ENCODE measurements at regions not wholly inside any gene's neighbourhood (a gene's known extent, or its start where the extent isn't known, plus 50 kb on each side); places are given as distances from the start of the nearest gene placed in this dataset.

GRCh38 chr3:157815739-157816138 lies 290.5 kb downstream of the SHOX2 start:
- no peak overlapping the region for H2BK20ac ChIP-seq (ENCODE audit: low read length)
- H3K14ac ChIP-seq (ENCODE audit: insufficient read length): no peak overlapping the region
- H3K27ac ChIP-seq (ENCODE audit: low read depth, low read length): no peak overlapping the region
- no peak overlapping the region for H2BK120ac ChIP-seq (replicated peaks; ENCODE audit: low read depth, low read length)
- no peak overlapping the region for H4K91ac ChIP-seq (replicated peaks; ENCODE audit: insufficient read length, low read length)
- H3K4ac ChIP-seq (replicated peaks; ENCODE audit: insufficient read length, low read depth, low read length): no peak overlapping the region
- ChIA-PET POLR2A (ENCODE audit: partially characterized antibody) (no interaction called here), CTCF (ENCODE audit: partially characterized antibody) (interaction anchor here (0.7 to 1.1 kb wide), 3 partner anchors 209 to 283 kb away, joined by 3 to 4 read pairs (median 3); no protein-coding TSS in a partner anchor)
- H2BK12ac ChIP-seq (ENCODE audit: low read depth, low read length): no peak overlapping the region
- no peak overlapping the region for H2AK5ac ChIP-seq (ENCODE audit: low read depth, low read length)
- H3K36me3 ChIP-seq (ENCODE audit: control insufficient read depth in 2 of 4, insufficient read depth in 4 of 4, low read length in 3 of 4): no peaks in the 10 kb centered on the region
- no peaks in the 10 kb centered on the region for H3K9me3 ChIP-seq (ENCODE audit: insufficient read depth in 2 of 2, low read depth in 1 of 2, low read length in 1 of 2)
- no peak overlapping the region for H2BK15ac ChIP-seq (ENCODE audit: low read length)
- TF ChIP-seq FOSL1 (IDR thresholded peaks at IDR 0.05; ENCODE audit: insufficient read depth, low read depth, low read length) (no peak), USF2 (IDR thresholded peaks at IDR 0.05; ENCODE audit: low read length) (no peak), PHF8 (conservative IDR thresholded peaks at IDR 0.05; ENCODE audit: low read depth, low read length) (no peak), HDAC2 (IDR thresholded peaks at IDR 0.05; ENCODE audit: borderline replicate concordance in 1 of 2, low read depth in 2 of 2, low read length in 2 of 2) (no peak), SP1 (IDR thresholded peaks at IDR 0.05; ENCODE audit: low read depth, low read length) (no peak), GTF2F1 (IDR thresholded peaks at IDR 0.05; ENCODE audit: borderline replicate concordance, low read depth, low read length) (no peak)
- H3K4me2 ChIP-seq (ENCODE audit: insufficient read depth in 1 of 2, low read depth in 2 of 2, low read length in 2 of 2): no peak overlapping the region
- no peaks in the 10 kb centered on the region for H3K27me3 ChIP-seq (replicated peaks in 1 of 4; ENCODE audit: control insufficient read depth in 3 of 4, extremely low read depth in 1 of 4, insufficient read depth in 3 of 4, low read length in 3 of 4)
- no peak overlapping the region for H3K4me3 ChIP-seq (ENCODE audit: extremely low read depth in 1 of 4, insufficient read depth in 2 of 4, low read depth in 3 of 4, low read length in 4 of 4)
- no peak overlapping the region for H2BK5ac ChIP-seq (ENCODE audit: low read depth, low read length)
- FAIRE-seq: no peak
- no peak for DNase-seq (ENCODE audit: low read depth in 1 of 2, low spot score in 2 of 2)
- no peak overlapping the region for H3K9ac ChIP-seq (replicated peaks in 1 of 4; ENCODE audit: extremely low read depth in 1 of 4, low read depth in 3 of 4, low read length in 3 of 4)
- H4K8ac ChIP-seq (ENCODE audit: extremely low read depth, insufficient read depth, low read length): no peak overlapping the region
- no peak overlapping the region for H3K23ac ChIP-seq (ENCODE audit: insufficient read length)
- 89% methylated on average over 3 of the region's 3 CpGs; no CpG with 5 or more reads in 1 of the 2 experiments for WGBS, 2 experiments (ENCODE audit: extremely low coverage in 1 of 2, insufficient coverage in 1 of 2, insufficient read length in 1 of 2, insufficient replicate concordance in 2 of 2, low coverage in 1 of 2, low lambda C conversion rate in 2 of 2, missing lambda C conversion rate in 1 of 2)
- no peak overlapping the region for H4K5ac ChIP-seq (ENCODE audit: insufficient read length, low read depth, low read length)
- no peaks in the 10 kb centered on the region; a peak in 1 of 7 replicates for H3K4me1 ChIP-seq (replicated peaks in 1 of 4; ENCODE audit: control insufficient read depth in 3 of 4, insufficient read depth in 4 of 4, low read length in 3 of 4)
- H3K23me2 ChIP-seq (ENCODE audit: low read depth, low read length): no peaks in the 10 kb centered on the region
- 0 out of 2 replicates have a peak overlapping the region, but pooled peaks have one; percentile 1 for H2AFZ ChIP-seq (ENCODE audit: low read length)
- no peak overlapping the region for H3K56ac ChIP-seq (replicated peaks; ENCODE audit: insufficient read length, low read depth, low read length)
- H3K79me2 ChIP-seq (ENCODE audit: control insufficient read depth in 1 of 2, insufficient read depth in 2 of 2, low read length in 2 of 2): no peaks in the 10 kb centered on the region
- H3K18ac ChIP-seq (ENCODE audit: extremely low read depth, low read length): no peak overlapping the region
- no peaks in the 10 kb centered on the region for H3K79me1 ChIP-seq (ENCODE audit: low read depth, low read length)
- no peaks in the 10 kb centered on the region for H4K20me1 ChIP-seq (replicated peaks in 1 of 2; ENCODE audit: control insufficient read depth in 1 of 2, insufficient read depth in 2 of 2, low read length in 2 of 2)
